NCI-H2196 (cell line): ENCODE measurements at regions not wholly inside any gene's neighbourhood (a gene's known extent, or its start where the extent isn't known, plus 50 kb on each side); places are given as distances from the start of the nearest gene placed in this dataset.
A peak's percentile ranks its signal among the peaks of the same experiment; 100 is the strongest.
"Not testable (repeated sequence)": the region's sequence is repeated elsewhere in the genome, so short reads cannot be mapped to it uniquely, and the experiment has no call there.

ENCODE experiments used
- DNase-seq: peaks from one replicate; lab custom pipeline; 2025; ENCODE audit not compliant: unreplicated experiment; lab: John Stamatoyannopoulos, UW

DNA sequence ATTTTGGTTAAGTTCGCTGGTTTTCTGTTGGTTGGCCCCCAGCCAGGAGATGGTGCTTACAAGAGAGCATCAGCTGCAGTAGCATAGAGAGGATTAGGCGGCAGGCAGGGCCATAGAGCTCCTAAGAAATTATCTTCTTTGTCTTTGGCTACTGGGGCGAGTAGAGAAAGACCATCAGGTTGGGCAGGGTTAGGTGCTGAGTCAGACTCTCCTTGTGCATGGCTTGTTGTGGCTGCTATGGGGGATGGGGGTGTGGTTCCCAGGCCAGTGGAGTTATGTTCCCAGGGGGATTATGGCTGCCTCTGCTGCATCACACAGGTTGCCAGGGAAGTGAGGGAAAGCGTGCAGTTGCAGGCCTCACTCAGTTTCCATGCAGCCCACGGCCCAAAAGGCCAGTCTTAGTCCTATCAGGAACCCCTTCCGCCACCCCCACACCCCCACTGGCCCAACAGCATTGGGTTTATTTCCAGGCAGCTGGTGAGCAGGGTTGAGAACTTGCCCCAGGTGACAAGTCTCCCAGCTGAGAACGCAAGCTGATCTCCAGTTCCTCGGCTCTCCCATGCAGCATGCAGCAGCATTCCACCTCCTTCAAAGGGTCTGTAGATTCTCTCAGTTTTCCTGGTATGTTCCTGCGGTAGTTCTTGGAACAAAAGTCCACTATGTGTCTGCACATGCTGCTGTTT lies 243.7 kb downstream of the UTRN start:
- no peak for DNase-seq

GRCh38 chr6:144530118-144530517 lies 245.0 kb downstream of the UTRN start:
- DNase-seq, result no peak

DNA sequence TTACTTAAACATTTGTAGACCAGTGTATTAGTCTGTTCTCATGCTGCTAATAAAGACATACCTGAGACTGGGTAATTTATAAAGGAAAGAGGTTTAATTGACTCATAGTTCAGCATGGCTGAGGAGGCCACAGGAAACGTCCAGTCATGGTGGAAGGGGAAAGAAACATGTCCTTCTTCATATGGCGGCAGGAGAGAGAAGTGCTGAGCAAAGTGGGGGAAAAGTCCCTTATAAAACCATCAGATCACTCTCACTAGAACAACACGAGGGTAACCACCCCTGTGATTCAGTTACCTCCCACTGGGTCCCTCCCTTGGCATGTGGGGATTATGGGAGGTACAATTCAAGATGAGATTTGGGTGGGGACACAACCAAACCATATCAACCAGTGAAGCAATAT lies 247.1 kb downstream of the UTRN start:
- not testable (repeated sequence) for DNase-seq

DNA sequence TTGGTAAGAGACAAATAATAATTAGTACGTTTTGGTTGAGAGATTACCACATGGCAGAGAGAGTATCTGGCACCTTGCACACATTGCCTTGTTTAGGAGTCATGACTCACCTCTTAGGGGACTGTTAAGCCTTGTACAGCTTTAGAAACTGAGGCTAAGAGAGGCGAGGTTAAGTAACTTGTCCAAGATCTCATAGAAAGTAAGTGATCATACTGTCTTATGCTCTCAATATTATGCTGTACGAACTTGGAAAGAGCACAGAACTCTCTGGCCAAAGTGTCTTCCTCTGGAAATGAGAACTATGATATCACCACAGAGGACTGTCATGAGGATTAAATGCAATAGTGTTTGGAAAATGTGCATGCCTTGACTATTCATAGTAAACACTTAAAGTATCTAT lies 249.0 kb downstream of the UTRN start:
- DNase-seq, result no peak

- DNase-seq, result no peak
Measured at GRCh38 chr6:144535630-144536029, 250.5 kb downstream of the UTRN start.

- no peak for DNase-seq
Measured at GRCh38 chr6:144536079-144536478, 250.9 kb downstream of the UTRN start.

DNA sequence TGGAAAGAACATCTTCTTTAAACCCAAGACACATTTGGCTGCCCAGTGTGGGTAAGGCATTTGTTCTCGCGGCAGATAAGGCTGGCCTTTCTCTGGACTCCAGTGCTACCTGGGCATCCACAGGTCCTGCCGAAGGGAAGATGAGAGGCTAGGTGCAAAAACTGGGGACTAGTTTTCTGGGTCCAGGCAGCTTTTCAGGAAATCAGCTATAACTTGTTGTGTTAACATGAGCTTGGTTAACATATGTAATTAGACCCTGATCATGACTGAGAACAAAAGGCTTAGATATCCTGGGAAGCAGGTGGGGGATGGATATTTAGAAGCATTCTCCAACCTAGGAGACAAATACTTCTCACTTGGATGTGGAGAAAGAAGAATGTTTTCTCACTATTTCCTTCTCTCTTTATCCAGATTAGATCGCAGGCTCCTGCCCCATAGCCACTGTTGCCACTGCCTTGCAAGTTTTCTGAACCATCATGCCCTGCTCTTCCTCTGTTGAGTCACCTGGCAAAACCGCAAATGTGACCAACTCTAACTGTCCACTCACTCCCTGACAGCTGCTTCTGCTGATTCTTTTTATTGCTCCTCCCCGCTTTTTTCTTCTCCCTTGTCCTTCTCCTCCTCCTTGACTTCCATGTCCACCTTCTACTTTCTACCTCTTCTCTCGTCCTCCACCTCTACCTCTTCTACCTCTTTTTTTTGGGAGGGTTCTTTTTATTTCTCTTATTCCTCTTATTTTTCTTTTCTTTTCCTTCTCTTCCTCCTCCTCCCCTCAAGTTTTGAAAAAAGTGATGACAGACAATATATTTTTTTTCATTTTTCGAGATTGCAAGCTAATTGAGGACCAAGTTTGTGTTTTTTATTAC lies 258.1 kb downstream of the UTRN start:
- no peak for DNase-seq

DNA sequence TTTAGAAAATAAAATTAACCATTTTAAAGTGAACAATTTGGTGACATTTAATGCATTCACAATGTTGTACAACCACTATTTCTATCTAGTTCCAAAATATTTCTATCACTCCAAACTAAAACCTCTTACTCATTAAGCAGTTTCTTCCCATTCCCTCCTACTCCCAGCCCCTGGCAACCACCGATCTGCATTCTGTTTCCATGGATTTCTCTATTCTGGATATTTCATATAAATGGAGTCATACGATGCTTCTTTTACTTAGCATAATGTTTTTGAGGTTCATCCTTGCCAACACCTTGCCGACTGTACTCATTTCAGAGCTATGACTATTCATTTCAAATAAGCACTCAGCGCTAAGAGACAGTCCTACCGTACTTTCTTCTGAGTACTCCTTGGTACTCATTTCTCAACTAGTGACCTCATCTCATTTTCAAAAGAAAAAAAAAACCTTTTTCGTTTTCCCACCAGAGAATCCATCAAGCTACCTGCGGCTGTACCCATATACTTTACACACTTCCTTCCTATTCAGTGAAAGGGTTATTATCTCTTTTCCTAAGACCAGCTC lies 259.2 kb downstream of the UTRN start:
- no peak for DNase-seq

- no peak for DNase-seq
Measured at GRCh38 chr6:144546807-144547206, 261.7 kb downstream of the UTRN start.

DNA sequence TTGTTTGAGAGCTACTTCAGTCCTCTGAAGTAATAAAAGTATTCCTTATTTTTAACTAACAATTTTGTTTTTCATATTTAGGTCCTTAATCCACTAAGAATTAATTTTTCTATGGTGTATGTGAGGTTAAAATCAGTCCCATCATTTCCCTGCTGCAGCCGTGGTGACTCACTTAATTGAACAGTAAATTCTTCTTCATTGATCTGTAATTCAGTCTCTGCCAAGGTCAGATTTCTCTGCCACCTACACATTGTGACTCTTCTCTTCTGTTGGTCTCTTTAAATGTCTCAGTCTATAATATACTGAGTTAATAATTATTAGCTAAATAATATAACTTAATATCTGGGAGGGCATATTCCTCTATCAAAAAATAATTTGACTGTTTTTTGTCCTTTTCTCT lies 262.3 kb downstream of the UTRN start:
- DNase-seq, result no peak

GRCh38 chr6:144548536-144548935 lies 263.4 kb downstream of the UTRN start:
- DNase-seq, result peak; percentile 12

GRCh38 chr6:144549837-144550747 lies 265.0 kb downstream of the UTRN start:
- DNase-seq, result no peak

- no peak for DNase-seq
Measured at GRCh38 chr6:144551339-144551738, 266.2 kb downstream of the UTRN start.

GRCh38 chr6:144555066-144555465 lies 269.9 kb downstream of the UTRN start:
- no peak for DNase-seq

DNA sequence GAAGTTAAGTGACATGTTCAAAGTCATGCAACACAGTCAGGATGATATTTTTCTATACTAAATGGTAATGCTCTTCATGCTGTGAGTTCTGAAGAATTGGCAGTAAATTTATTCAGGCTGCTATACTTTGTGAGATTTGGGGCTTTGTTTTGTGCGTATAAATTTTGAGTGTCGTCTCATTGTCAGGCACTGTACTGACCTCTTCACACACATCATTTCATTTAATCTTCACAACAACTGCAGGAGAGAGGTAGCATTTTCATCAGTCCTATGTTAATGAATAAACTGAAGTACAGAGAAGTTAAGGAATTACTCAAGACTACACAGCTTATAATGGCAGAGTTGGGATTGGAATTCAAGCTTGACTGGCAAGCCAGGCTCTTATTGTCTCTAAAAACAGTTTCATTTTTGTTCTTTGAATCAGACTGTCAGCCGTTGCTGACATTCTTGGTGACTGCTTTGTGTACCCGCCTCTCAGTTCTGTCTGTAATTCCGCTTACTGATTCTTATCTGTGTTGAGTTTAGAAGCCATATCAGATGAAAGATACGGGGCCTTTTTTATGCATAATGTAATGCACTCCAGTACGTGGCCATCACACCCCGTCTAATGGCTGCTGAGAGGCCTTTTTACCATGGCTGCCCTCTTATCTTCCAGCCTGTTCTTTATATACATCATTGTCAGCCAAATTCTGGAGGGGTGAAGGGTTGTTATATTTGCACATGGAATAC lies 274.9 kb downstream of the UTRN start:
- no peak for DNase-seq

- DNase-seq, result no peak
Measured at GRCh38 chr6:144561455-144562043, 276.4 kb downstream of the UTRN start.

DNA sequence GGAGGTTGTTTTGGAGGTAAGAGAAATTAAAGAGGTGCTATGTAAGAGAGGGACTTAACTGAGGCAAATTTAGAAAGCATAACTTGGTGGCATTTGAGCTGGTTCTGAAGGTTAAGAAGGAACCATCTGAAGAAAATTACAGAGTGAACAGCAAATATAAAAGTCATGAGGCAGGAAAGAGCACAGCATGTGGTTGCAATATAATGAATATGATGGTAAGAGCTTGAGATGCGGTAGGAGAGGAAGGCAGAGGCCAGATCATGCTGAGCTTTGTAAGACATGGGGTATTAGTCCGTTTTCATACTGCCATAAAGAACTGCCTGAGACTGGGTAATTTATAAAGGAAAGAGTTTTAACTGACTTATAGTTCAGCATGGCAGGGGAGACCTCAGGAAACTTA lies 279.1 kb downstream of the UTRN start:
- no peak for DNase-seq

DNA sequence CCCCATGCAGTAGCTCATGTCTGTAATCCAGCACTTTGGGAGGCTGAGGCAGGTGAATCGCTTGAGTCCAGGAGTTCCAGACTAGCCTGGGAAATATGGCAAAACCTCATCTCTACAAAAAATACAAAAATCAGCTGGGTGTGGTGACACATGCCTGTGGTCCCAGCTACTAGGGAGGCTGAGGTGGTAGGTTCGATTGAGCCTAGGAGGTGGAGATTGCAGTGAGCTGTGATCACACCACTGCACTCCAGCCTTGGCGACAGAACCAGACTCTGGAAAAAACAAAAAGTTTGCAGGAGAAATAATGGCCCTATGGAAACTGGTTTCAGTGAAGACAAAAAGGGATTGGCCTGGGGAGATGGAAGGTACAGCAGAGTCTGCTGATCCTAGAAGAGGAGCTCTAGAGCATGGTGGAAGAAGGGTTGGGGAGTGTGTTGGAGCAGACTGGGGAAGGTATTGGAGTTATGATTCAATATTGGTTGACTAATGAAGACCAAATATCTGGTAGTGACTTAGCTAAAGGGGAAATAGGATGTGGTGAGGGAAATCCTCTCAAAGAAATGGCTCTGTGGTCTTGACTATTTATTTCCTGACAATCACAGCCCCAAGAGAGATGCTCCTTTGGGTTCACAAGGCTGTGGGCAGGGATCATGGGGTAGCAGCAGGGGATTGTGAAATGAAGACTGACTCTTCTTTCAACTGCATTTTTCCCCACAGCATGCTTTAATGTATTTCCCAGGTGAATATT lies 281.9 kb downstream of the UTRN start:
- no peak for DNase-seq

DNA sequence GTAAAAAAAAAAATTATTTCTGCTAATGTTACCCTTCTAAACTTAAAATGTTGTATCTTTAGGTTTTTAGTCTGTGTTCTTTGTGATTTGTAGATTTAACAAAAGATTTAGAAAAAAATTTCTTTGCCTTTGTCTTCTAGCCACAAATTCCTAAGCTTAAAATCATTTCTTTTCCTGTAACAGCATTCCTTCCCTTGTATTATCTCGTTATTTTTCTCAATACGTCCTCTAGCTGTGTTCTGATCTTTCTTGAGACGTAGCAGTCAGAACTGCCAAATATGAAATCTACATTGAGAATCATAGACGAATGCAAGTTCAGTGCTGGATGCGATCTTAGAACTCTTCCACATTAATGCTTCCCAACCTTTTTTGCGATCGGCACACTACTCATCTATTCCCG lies 283.1 kb downstream of the UTRN start:
- no peak for DNase-seq
